NB4 (cell line): ENCODE measurements at regions not wholly inside any gene's neighbourhood (a gene's known extent, or its start where the extent isn't known, plus 50 kb on each side); places are given as distances from the start of the nearest gene placed in this dataset.

Experiments used
- DNase-seq: peaks from one replicate; pipeline ENCODE4 v3.0.0; 2010; ENCODE audit warnings: low read depth
- H3K4me3 ChIP-seq: one replicate; pipeline ENCODE4 v1.5.1; 2011; ENCODE audit warnings: mild to moderate bottlenecking, low read depth, low read length, moderate library complexity
- MYC ChIP-seq: IDR thresholded peaks from 2 replicates; pipeline ENCODE4 v1.6.1; 2011; ENCODE audit warnings: low read depth, low read length
- POLR2A ChIP-seq: IDR thresholded peaks from 2 replicates; pipeline ENCODE4 v1.6.1; 2011; ENCODE audit warnings: mild to moderate bottlenecking; ENCODE audit not compliant: insufficient read length; ENCODE audit errors: extremely low read depth
- TF ChIP-seq, protein P1 (sequence below): IDR thresholded peaks from 2 replicates; pipeline ENCODE4 v1.6.1; 2011; ENCODE audit warnings: low read depth, low read length
- TF ChIP-seq, protein P2 (sequence below): IDR thresholded peaks from one replicate; pipeline ENCODE4 v1.5.1; 2012; ENCODE audit warnings: low read depth, low read length

GRCh38 chr3:113086560-113087461 lies 96.0 kb downstream of the GTPBP8 start:
- DNase-seq, result no peak
- no peak overlapping the region for H3K4me3 ChIP-seq
- TF ChIP-seq MYC, result no peak
- TF ChIP-seq, protein P1, sequence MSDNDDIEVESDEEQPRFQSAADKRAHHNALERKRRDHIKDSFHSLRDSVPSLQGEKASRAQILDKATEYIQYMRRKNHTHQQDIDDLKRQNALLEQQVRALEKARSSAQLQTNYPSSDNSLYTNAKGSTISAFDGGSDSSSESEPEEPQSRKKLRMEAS, result no peak

- H3K4me3 ChIP-seq, result no peak overlapping the region
- DNase-seq, result no peak
- TF ChIP-seq, protein P2, sequence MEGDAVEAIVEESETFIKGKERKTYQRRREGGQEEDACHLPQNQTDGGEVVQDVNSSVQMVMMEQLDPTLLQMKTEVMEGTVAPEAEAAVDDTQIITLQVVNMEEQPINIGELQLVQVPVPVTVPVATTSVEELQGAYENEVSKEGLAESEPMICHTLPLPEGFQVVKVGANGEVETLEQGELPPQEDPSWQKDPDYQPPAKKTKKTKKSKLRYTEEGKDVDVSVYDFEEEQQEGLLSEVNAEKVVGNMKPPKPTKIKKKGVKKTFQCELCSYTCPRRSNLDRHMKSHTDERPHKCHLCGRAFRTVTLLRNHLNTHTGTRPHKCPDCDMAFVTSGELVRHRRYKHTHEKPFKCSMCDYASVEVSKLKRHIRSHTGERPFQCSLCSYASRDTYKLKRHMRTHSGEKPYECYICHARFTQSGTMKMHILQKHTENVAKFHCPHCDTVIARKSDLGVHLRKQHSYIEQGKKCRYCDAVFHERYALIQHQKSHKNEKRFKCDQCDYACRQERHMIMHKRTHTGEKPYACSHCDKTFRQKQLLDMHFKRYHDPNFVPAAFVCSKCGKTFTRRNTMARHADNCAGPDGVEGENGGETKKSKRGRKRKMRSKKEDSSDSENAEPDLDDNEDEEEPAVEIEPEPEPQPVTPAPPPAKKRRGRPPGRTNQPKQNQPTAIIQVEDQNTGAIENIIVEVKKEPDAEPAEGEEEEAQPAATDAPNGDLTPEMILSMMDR, result no peak
- TF ChIP-seq, protein P1, result no peak
- no peak for TF ChIP-seq MYC
Observed at GRCh38 chr3:113088616-113089015, 97.8 kb downstream of the GTPBP8 start.

- DNase-seq, result no peak
- H3K4me3 ChIP-seq, result no peak overlapping the region
- no peak for TF ChIP-seq MYC
- no peak for TF ChIP-seq POLR2A
- TF ChIP-seq, protein P1, result no peak
- TF ChIP-seq, protein P2, result no peak
Observed at GRCh38 chr3:113091417-113091816, 100.6 kb downstream of the GTPBP8 start.

DNA sequence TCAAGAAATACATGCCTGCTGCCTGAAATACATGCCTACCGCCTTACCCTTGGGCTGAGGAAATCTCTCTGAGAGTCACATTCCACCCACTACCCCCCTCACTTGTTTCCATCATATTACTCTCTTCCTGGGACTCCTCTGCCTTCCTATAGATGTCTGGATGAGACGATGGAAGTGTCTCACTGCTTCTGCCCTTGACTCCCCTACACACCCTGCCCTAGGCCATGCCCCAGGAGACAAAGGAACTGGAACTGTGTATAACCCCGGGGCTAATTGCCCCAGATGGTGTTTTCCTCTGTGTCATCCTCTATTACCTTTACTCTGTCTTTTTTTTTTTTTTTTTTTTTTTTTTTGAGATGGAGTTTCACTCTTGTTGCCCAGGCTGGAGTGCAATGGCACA lies 102.0 kb downstream of the GTPBP8 start:
- TF ChIP-seq, protein P2, result no peak
- TF ChIP-seq POLR2A (no peak), MYC (no peak)
- TF ChIP-seq, protein P1, result no peak
- DNase-seq, result no peak
- no peak overlapping the region for H3K4me3 ChIP-seq

GRCh38 chr3:113094337-113095221 lies 103.8 kb downstream of the GTPBP8 start:
- no peak overlapping the region for H3K4me3 ChIP-seq
- no peak for DNase-seq
- TF ChIP-seq, protein P2, result no peak
- TF ChIP-seq POLR2A, result no peak
- no peak for TF ChIP-seq MYC
- TF ChIP-seq, protein P1, result no peak
